A673 (cell line): ENCODE measurements at regions not wholly inside any gene's neighbourhood (a gene's known extent, or its start where the extent isn't known, plus 50 kb on each side); places are given as distances from the start of the nearest gene placed in this dataset.
"Not testable (repeated sequence)": the region's sequence is repeated elsewhere in the genome, so short reads cannot be mapped to it uniquely, and the experiment has no call there.

Source experiments
- BruUV-seq: library from RNA; stranded (reverse); fragments of 400-500 nt; replicated peaks from 2 replicates; lab custom pipeline; 2021; lab: Mats Ljungman, UMichigan
- CTCF ChIA-PET: fragments of 300-600 bp; sonication (Branson Sonifier 250); formaldehyde crosslinking; loops from one replicate; lab custom pipeline; 2022; ENCODE audit warnings: antibody characterized with exemption; lab: Charles Lee
- POLR2A ChIA-PET: fragments of 300-600 bp; sonication (Branson Sonifier 250); formaldehyde crosslinking; loops from one replicate; lab custom pipeline; 2022; ENCODE audit warnings: antibody characterized with exemption; ENCODE audit not compliant: low non-redundant PET; lab: Charles Lee
- DNase-seq: peaks from one replicate; pipeline ENCODE4 v3.0.0-alpha.2; 2015; ENCODE audit warnings: low spot score
- H3K27ac ChIP-seq: fragments of 200-600 bp; sonication (generic); 2 replicates; pipeline ENCODE4 v1.5.1; 2016; ENCODE audit warnings: mixed run types, low read depth, mild to moderate bottlenecking, mixed read lengths, antibody characterized with exemption, low read length; ENCODE audit not compliant: poor library complexity, severe bottlenecking
- H3K27me3 ChIP-seq: fragments of 200-600 bp; sonication (generic); replicated peaks from 2 replicates; pipeline ENCODE4 v1.6.1; 2017; ENCODE audit warnings: mixed run types, low read depth, mild to moderate bottlenecking, mixed read lengths, antibody characterized with exemption, low read length; ENCODE audit not compliant: insufficient read depth, poor library complexity
- H3K36me3 ChIP-seq: fragments of 200-600 bp; sonication (generic); 2 replicates; pipeline ENCODE4 v1.6.1; 2016; ENCODE audit warnings: mixed run types, mild to moderate bottlenecking, mixed read lengths, antibody characterized with exemption, low read length; ENCODE audit not compliant: insufficient read depth, poor library complexity, severe bottlenecking
- H3K4me1 ChIP-seq: fragments of 200-600 bp; sonication (generic); 2 replicates; pipeline ENCODE4 v1.6.1; 2017; ENCODE audit warnings: mixed run types, mild to moderate bottlenecking, mixed read lengths, antibody characterized with exemption, low read length; ENCODE audit not compliant: insufficient read depth, poor library complexity, severe bottlenecking
- H3K4me3 ChIP-seq: fragments of 200-600 bp; sonication (generic); 2 replicates; pipeline ENCODE4 v1.5.1; 2016; ENCODE audit warnings: low read depth, mixed run types, mild to moderate bottlenecking, mixed read lengths, low read length; ENCODE audit not compliant: poor library complexity, severe bottlenecking
- H3K9me3 ChIP-seq: fragments of 200-600 bp; sonication (generic); 2 replicates; pipeline ENCODE4 v1.6.1; 2016; ENCODE audit warnings: mixed run types, low read depth, mild to moderate bottlenecking, mixed read lengths, antibody characterized with exemption, low read length; ENCODE audit not compliant: poor library complexity, severe bottlenecking
- EZH2 ChIP-seq: fragments of 200-600 bp; sonication (generic); IDR thresholded peaks from 2 replicates; pipeline ENCODE4 v1.6.1; 2017; ENCODE audit warnings: borderline replicate concordance, low read depth, mild to moderate bottlenecking, mixed read lengths, antibody characterized with exemption, low read length; ENCODE audit not compliant: poor library complexity, severe bottlenecking
- intact Hi-C: fragments of 100-400 bp; cut with micrococcal nuclease; formaldehyde crosslinking; loops from one replicate; pipeline ENCODE4 v1.10.0; 2022; ENCODE audit not compliant: unreplicated experiment
- TF ChIP-seq, protein P1 (sequence below): fragments of 300-800, 200-600 bp; sonication (generic); conservative IDR thresholded peaks from 2 replicates; pipeline ENCODE4 v1.5.1; 2017; ENCODE audit warnings: low read depth, mild to moderate bottlenecking, antibody characterized with exemption, low read length, moderate library complexity, mixed read lengths

- intact Hi-C loops = loop anchor here (10.0 kb wide), 1 partner anchor 483 kb away; no protein-coding TSS in a partner anchor
- no peaks in the 10 kb centered on the region for H3K4me1 ChIP-seq
- POLR2A ChIA-PET = no interaction called here
- H3K36me3 ChIP-seq = no peaks in the 10 kb centered on the region
- BruUV-seq = no TSS peak
- TF ChIP-seq, protein P1, sequence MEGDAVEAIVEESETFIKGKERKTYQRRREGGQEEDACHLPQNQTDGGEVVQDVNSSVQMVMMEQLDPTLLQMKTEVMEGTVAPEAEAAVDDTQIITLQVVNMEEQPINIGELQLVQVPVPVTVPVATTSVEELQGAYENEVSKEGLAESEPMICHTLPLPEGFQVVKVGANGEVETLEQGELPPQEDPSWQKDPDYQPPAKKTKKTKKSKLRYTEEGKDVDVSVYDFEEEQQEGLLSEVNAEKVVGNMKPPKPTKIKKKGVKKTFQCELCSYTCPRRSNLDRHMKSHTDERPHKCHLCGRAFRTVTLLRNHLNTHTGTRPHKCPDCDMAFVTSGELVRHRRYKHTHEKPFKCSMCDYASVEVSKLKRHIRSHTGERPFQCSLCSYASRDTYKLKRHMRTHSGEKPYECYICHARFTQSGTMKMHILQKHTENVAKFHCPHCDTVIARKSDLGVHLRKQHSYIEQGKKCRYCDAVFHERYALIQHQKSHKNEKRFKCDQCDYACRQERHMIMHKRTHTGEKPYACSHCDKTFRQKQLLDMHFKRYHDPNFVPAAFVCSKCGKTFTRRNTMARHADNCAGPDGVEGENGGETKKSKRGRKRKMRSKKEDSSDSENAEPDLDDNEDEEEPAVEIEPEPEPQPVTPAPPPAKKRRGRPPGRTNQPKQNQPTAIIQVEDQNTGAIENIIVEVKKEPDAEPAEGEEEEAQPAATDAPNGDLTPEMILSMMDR = no peak
- no peak for TF ChIP-seq EZH2
- no peak overlapping the region for H3K4me3 ChIP-seq
- no peaks in the 10 kb centered on the region for H3K9me3 ChIP-seq
- no peak for DNase-seq
- no peak overlapping the region for H3K27ac ChIP-seq
- H3K27me3 ChIP-seq = no peaks in the 10 kb centered on the region
- CTCF ChIA-PET = no interaction called here
Measured at GRCh38 chr7:32761451-32762205, 129.9 kb downstream of the KBTBD2 start.

- intact Hi-C loops = loop anchor here (10.0 kb wide), 1 partner anchor 484 kb away; no protein-coding TSS in a partner anchor
- POLR2A ChIA-PET = not testable (repeated sequence)
Measured at GRCh38 chr7:32760755-32761154, 130.8 kb downstream of the KBTBD2 start.

GRCh38 chr7:32759859-32760258 lies 131.7 kb downstream of the KBTBD2 start:
- DNase-seq, H3K4me1 ChIP-seq, BruUV-seq, H3K36me3 ChIP-seq, CTCF ChIA-PET, H3K9me3 ChIP-seq, H3K27me3 ChIP-seq, H3K27ac ChIP-seq, H3K4me3 ChIP-seq, POLR2A ChIA-PET: not testable (repeated sequence)
- intact Hi-C loops = loop anchor here (10.0 kb wide), 1 partner anchor 485 kb away; no protein-coding TSS in a partner anchor

More at GRCh38 chr7:32760755-32761154, 130.8 kb downstream of the KBTBD2 start:
- H3K9me3 ChIP-seq, DNase-seq, H3K4me1 ChIP-seq, H3K36me3 ChIP-seq, H3K27ac ChIP-seq, H3K4me3 ChIP-seq, H3K27me3 ChIP-seq, BruUV-seq, CTCF ChIA-PET: not testable (repeated sequence)

- H3K36me3 ChIP-seq, H3K9me3 ChIP-seq, H3K27me3 ChIP-seq, CTCF ChIA-PET, intact Hi-C loops, BruUV-seq, H3K4me1 ChIP-seq, DNase-seq, H3K4me3 ChIP-seq, H3K27ac ChIP-seq, POLR2A ChIA-PET: not testable (repeated sequence)
Measured at GRCh38 chr7:32753872-32754271, 137.7 kb downstream of the KBTBD2 start.

- BruUV-seq, H3K27me3 ChIP-seq, H3K27ac ChIP-seq, CTCF ChIA-PET, H3K9me3 ChIP-seq, POLR2A ChIA-PET, H3K36me3 ChIP-seq, H3K4me1 ChIP-seq, H3K4me3 ChIP-seq, DNase-seq, intact Hi-C loops: not testable (repeated sequence)
Measured at GRCh38 chr7:32748337-32748736, 143.2 kb downstream of the KBTBD2 start.

GRCh38 chr7:32747443-32748148 lies 144.0 kb downstream of the KBTBD2 start:
- BruUV-seq, POLR2A ChIA-PET, H3K9me3 ChIP-seq, H3K36me3 ChIP-seq, H3K27ac ChIP-seq, intact Hi-C loops, H3K4me3 ChIP-seq, H3K4me1 ChIP-seq, DNase-seq, H3K27me3 ChIP-seq, CTCF ChIA-PET: not testable (repeated sequence)
